ENCODE measurements at regions not wholly inside any gene's neighbourhood (a gene's known extent, or its start where the extent isn't known, plus 50 kb on each side); places are given as distances from the start of the nearest gene placed in this dataset.

DNA sequence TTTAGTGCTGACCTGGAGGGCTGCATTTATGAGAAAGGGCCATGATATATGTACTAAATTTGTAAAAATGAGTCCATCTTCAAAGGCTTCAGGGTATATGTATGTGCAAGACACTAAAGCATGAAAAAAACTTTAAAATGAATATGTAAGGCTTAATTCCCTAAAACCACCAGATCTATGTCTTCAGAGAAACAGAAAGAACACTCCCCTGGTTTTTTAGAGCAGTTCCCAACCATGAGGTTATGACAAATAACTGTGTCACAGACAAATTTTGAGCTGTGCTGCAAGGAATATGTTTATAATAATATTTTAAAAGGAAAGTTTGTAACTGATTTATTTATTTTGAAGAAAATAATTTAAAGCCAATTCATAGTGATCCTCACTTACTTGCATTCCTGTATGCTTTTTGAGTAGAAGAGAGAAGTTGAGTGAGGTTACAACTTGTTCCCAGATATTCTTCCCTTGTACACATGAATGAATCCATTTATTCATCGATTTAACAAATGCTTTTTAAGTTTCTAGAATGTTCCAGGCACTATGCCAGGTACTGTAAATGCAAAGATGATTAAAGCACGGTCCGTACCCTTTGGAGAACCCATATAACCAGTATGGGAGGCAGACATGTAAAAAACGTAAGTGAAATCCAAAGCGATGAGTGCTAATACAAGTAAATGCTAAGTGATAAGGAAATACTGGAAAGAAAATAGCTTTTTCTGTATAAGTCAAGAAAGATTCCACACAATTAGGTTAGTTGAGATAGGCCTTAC, 295.2 kb upstream of the DIAPH2 start:
- DNase-seq (ENCODE audit: low read depth): peak; percentile 36

DNA sequence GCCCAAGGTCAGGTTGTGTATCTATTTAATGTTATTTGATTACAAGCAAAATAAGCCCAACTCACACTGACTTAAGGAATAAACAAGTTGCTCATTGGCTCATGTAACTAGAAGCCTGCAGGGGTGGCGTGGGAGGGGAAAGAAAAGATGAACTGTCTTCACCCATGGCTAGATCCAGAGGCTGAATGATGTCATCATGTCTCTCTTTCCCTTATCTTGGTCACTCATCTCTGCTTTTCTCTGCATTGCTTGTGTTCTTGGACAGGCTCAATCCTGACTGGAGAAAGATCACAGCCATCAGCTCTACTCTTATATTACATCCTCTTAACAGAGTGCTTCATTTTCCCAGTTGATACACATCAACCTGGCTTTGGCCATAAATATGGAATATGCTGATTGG, 290.0 kb upstream of the DIAPH2 start:
- FAIRE-seq (no peak), DNase-seq (ENCODE audit: low read depth) (no peak)
- no peak for TF ChIP-seq CTCF (IDR thresholded peaks at IDR 0.05; ENCODE audit: insufficient read depth, low read length, severe bottlenecking)
- Histone ChIP-seq H3K36me3 (ENCODE audit: control insufficient read depth, insufficient read depth, low read length) (no peaks in the 10 kb centered on the region), H3K27me3 (ENCODE audit: control insufficient read depth, insufficient read depth, low read length) (no peaks in the 10 kb centered on the region), H3K4me3 (ENCODE audit: low read depth, low read length) (no peak overlapping the region)

More for the DNA sequence above, 295.2 kb upstream of the DIAPH2 start:
- Histone ChIP-seq H3K27me3 (ENCODE audit: control insufficient read depth, insufficient read depth, low read length) (no peaks in the 10 kb centered on the region), H3K4me3 (ENCODE audit: low read depth, low read length) (no peak overlapping the region), H3K36me3 (ENCODE audit: control insufficient read depth, insufficient read depth, low read length) (no peaks in the 10 kb centered on the region)
- no peak for FAIRE-seq
- TF ChIP-seq CTCF (IDR thresholded peaks at IDR 0.05; ENCODE audit: insufficient read depth, low read length, severe bottlenecking): no peak

GRCh38 chrX:96403446-96403845, 281.2 kb upstream of the DIAPH2 start:
- FAIRE-seq (no peak), DNase-seq (ENCODE audit: low read depth) (no peak)
- TF ChIP-seq CTCF (IDR thresholded peaks at IDR 0.05; ENCODE audit: insufficient read depth, low read length, severe bottlenecking): no peak
- Histone ChIP-seq H3K4me3 (ENCODE audit: low read depth, low read length) (no peak overlapping the region), H3K36me3 (ENCODE audit: control insufficient read depth, insufficient read depth, low read length) (no peaks in the 10 kb centered on the region), H3K27me3 (ENCODE audit: control insufficient read depth, insufficient read depth, low read length) (no peaks in the 10 kb centered on the region)

DNA sequence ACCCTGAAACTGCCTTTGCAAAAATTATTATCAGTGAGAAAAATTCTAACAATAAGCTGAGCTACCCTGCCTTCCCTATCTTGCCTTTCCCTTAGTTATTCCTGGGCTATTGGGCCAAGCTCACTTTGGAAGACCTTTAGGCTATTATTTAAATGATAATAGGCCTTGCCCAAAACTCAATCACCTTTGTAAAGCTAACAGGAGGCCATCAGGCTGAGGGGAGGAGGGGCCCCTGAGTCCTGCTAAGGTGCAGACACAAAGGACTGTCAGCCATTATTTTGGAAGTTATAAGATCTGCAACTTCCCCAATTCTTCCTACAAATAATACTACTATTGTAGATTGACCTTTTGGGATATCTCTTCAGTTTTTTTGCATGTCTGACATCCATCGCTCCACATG, 278.8 kb upstream of the DIAPH2 start:
- DNase-seq (ENCODE audit: low read depth) (no peak), FAIRE-seq (no peak)
- no peaks in the 10 kb centered on the region for H3K27me3 ChIP-seq (ENCODE audit: control insufficient read depth, insufficient read depth, low read length)
- no peak for TF ChIP-seq CTCF (IDR thresholded peaks at IDR 0.05; ENCODE audit: insufficient read depth, low read length, severe bottlenecking)
- no peak overlapping the region for H3K4me3 ChIP-seq (ENCODE audit: low read depth, low read length)
- no peaks in the 10 kb centered on the region for H3K36me3 ChIP-seq (ENCODE audit: control insufficient read depth, insufficient read depth, low read length)

DNA sequence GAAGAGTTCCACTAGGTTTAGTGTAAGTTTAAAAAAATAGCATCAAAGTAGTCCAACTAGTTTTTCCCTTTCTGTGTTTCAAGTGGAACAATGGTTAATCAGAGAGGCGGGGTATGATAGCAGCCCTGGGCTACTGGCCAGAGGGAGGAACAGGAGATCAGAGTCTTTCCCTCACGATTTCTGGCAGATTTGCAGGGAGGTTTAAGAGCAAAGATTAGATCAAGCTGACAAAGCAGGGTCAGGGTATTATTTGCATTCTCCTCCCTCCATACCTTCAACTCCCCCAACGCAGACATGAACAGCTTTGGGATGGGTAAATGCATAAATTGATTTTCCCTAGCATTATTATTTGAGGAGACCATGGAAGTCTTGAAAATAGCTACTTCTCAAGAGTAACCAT, 277.6 kb upstream of the DIAPH2 start:
- no peaks in the 10 kb centered on the region for H3K36me3 ChIP-seq (ENCODE audit: control insufficient read depth, insufficient read depth, low read length)
- FAIRE-seq (no peak), DNase-seq (ENCODE audit: low read depth) (peak; percentile 49)
- no peak for TF ChIP-seq CTCF (IDR thresholded peaks at IDR 0.05; ENCODE audit: insufficient read depth, low read length, severe bottlenecking)
- H3K4me3 ChIP-seq (ENCODE audit: low read depth, low read length): no peak overlapping the region
- H3K27me3 ChIP-seq (ENCODE audit: control insufficient read depth, insufficient read depth, low read length): no peaks in the 10 kb centered on the region

DNA sequence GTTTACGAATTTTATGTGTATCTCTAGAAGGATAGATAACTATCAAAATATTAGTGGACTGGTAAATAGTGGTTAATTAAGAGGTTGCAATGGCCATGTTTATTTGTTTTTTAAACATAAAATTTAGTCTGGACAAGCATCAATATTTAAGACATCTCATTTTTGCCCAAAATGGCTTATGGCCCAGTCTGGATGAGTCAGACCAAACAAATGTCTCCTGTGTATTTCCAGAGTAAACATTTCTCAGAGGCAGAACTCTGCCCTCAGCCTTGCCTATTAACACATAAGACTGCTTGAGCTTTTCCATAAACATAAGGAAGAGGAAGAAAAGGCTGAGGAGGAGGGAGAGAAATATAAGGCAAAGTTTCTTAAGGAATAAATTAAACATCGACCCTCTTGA, 277.1 kb upstream of the DIAPH2 start:
- no peak for TF ChIP-seq CTCF (IDR thresholded peaks at IDR 0.05; ENCODE audit: insufficient read depth, low read length, severe bottlenecking)
- FAIRE-seq (no peak), DNase-seq (ENCODE audit: low read depth) (peak; percentile 55)
- Histone ChIP-seq H3K36me3 (ENCODE audit: control insufficient read depth, insufficient read depth, low read length) (no peaks in the 10 kb centered on the region), H3K4me3 (ENCODE audit: low read depth, low read length) (no peak overlapping the region), H3K27me3 (ENCODE audit: control insufficient read depth, insufficient read depth, low read length) (no peaks in the 10 kb centered on the region)

All from bronchial epithelial cell (primary cell).